ENCODE measurements at regions not wholly inside any gene's neighbourhood (a gene's known extent, or its start where the extent isn't known, plus 50 kb on each side); places are given as distances from the start of the nearest gene placed in this dataset.

DNA sequence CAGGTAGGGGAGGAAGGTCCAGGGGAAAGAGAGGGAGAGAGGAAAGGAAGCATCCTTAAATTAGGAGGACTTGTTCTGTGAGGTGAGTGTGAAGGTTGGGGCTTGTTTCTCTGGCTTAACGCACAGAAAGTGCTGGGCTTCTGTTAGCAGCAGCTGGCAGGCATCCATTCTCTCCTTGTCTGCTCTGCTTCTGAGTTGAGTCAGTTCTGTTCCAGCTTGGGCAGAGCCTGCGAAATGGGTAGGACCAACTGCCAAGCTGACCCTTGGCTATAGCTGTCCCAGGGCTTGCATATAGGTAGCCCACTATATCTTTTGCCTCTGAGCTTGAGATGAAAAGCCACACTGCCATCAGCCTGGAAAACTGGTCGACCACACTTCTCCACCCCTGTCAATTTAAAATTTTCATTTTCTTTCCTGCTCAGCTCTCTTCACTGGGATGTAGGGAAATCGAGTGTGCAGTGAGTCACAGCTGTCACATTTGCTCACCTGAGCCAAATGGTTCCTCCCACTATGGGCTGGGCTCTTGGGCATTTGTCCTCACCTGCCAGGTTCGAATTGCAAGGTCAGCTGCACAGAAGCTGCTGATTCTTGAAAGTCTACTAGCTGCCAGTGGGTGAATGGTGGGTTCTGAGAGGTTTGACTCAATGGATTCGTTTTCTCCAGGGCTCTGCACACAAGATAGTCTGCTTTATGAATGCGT is 256.4 kb upstream of the PWP1 start:
- Histone ChIP-seq H3K36me3 (ENCODE audit: control insufficient read depth, insufficient read depth, low read length) (no peaks in the 10 kb centered on the region), H3K27me3 (ENCODE audit: control insufficient read depth in 2 of 2, insufficient read depth in 2 of 2, low read length in 2 of 2) (peaks cover 6 to 35% of the 10 kb centered on the region in 2 experiments; a peak in 3 of 5 replicates), H3K4me3 (no peak overlapping the region), H4K20me1 (replicated peaks; ENCODE audit: control insufficient read depth, insufficient read depth, low read length) (no peaks in the 10 kb centered on the region), H3K9me1 (ENCODE audit: control insufficient read depth, insufficient read depth, low read length) (no peaks in the 10 kb centered on the region), H3K4me1 (replicated peaks in 1 of 2; ENCODE audit: control insufficient read depth in 2 of 2, insufficient read depth in 2 of 2, low read length in 2 of 2) (no peaks in the 10 kb centered on the region), H3K9ac (ENCODE audit: insufficient read depth in 1 of 2, low read depth in 2 of 2, low read length in 2 of 2) (no peak overlapping the region), H3K27ac (ENCODE audit: extremely low read depth, low read depth, low read length) (no peak overlapping the region), H2AFZ (ENCODE audit: low read depth, low read length) (no peak overlapping the region), H3K79me2 (ENCODE audit: control insufficient read depth, insufficient read depth, low read length) (no peaks in the 10 kb centered on the region), H3K9me3 (replicated peaks; ENCODE audit: control insufficient read depth, insufficient read depth, low read depth, low read length) (no peaks in the 10 kb centered on the region), H3K4me2 (ENCODE audit: insufficient read depth, low read length) (no peak overlapping the region)
- intact Hi-C loops (cut with micrococcal nuclease) = no loop called here
- TF ChIP-seq ZSCAN32 (CRISPR knock-in tag; IDR thresholded peaks at IDR 0.05) (no peak), SMARCC2 (IDR thresholded peaks at IDR 0.05; ENCODE audit: low read depth) (no peak), U2AF1 (optimal IDR thresholded peaks at IDR 0.05; ENCODE audit: low read depth, low read length) (no peak), PHF8 (IDR thresholded peaks at IDR 0.05; ENCODE audit: borderline replicate concordance, low read length) (no peak), SMARCA5 (IDR thresholded peaks at IDR 0.05) (no peak), ESRRA (IDR thresholded peaks at IDR 0.05; ENCODE audit: borderline replicate concordance, low read depth) (no peak), DPF2 (IDR thresholded peaks at IDR 0.05) (no peak), L3MBTL2 (IDR thresholded peaks at IDR 0.05) (no peak)
- TF ChIP-seq, protein P1, sequence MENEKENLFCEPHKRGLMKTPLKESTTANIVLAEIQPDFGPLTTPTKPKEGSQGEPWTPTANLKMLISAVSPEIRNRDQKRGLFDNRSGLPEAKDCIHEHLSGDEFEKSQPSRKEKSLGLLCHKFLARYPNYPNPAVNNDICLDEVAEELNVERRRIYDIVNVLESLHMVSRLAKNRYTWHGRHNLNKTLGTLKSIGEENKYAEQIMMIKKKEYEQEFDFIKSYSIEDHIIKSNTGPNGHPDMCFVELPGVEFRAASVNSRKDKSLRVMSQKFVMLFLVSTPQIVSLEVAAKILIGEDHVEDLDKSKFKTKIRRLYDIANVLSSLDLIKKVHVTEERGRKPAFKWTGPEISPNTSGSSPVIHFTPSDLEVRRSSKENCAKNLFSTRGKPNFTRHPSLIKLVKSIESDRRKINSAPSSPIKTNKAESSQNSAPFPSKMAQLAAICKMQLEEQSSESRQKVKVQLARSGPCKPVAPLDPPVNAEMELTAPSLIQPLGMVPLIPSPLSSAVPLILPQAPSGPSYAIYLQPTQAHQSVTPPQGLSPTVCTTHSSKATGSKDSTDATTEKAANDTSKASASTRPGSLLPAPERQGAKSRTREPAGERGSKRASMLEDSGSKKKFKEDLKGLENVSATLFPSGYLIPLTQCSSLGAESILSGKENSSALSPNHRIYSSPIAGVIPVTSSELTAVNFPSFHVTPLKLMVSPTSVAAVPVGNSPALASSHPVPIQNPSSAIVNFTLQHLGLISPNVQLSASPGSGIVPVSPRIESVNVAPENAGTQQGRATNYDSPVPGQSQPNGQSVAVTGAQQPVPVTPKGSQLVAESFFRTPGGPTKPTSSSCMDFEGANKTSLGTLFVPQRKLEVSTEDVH (IDR thresholded peaks at IDR 0.05; ENCODE audit: low read depth, partially characterized antibody) = no peak
- TF ChIP-seq, protein P2, sequence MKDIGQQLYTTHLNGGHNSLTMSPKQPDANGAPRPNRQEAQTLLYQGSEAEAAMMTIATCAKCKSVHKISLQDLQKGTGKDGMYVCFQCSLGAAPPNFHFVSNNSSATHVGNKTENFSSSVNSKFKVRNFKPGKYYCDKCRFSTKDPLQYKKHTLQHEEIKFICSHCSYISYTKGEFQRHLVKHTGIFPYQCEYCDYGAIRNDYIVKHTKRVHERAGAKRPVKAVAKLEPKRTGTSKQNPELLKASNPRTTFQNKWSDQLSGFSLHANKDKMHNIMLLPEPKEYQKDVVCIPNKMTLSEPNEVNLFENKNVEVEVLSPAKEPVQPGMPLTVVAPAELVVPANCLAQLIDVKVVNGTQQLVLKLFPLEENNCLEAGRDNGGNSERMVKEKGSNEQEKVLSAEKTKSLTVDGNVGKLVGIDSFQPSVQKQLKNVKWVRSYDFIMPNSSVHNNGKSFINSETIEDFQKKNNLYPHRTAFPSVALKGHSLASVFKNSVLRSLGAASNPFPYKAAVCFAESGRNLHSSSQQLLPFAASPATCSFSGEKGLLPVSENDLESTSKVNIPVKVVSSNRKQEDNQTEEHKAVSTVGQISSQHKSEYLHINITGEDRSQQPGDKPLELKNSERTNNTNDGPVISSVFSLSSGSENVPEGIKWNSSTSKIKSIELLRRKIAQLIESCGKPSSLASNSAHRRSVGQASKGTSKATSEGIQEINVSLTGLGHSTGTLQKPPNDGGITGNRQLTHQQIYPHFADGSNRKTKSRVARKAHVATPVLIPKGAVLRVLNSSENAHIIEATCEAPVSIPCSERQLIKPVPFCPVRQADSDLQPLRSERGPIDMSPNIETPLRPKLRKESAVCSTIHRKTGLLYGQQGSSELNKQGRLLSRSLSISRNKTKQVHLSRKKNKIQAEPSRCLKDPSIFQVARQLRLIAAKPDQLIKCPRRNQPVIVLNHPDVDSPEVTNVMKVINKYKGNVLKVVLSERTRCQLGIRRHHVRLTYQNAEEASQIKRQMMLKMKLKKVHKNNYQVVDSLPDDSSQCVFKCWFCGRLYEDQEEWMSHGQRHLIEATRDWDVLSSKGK (CRISPR knock-in tag; IDR thresholded peaks at IDR 0.05) = no peak
- TF ChIP-seq, protein P3, sequence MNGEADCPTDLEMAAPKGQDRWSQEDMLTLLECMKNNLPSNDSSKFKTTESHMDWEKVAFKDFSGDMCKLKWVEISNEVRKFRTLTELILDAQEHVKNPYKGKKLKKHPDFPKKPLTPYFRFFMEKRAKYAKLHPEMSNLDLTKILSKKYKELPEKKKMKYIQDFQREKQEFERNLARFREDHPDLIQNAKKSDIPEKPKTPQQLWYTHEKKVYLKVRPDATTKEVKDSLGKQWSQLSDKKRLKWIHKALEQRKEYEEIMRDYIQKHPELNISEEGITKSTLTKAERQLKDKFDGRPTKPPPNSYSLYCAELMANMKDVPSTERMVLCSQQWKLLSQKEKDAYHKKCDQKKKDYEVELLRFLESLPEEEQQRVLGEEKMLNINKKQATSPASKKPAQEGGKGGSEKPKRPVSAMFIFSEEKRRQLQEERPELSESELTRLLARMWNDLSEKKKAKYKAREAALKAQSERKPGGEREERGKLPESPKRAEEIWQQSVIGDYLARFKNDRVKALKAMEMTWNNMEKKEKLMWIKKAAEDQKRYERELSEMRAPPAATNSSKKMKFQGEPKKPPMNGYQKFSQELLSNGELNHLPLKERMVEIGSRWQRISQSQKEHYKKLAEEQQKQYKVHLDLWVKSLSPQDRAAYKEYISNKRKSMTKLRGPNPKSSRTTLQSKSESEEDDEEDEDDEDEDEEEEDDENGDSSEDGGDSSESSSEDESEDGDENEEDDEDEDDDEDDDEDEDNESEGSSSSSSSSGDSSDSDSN (IDR thresholded peaks at IDR 0.05; ENCODE audit: borderline replicate concordance in 1 of 2, low read depth in 2 of 2, low read length in 2 of 2) = no peak
- ChIA-PET CTCF (ENCODE audit: low intra/inter-chr PET ratio) (no interaction called here), POLR2A (interaction anchor here (0.6 to 1.0 kb wide), 2 partner anchors 10 to 15 kb away, joined by 3 to 4 read pairs; no protein-coding TSS in a partner anchor)
- in situ Hi-C loops (cut with MboI) = no loop called here
- ATAC-seq (no peak), FAIRE-seq (no peak), DNase-seq (ENCODE audit: extremely low read depth in 1 of 4, low spot score in 3 of 4) (no peak)
- 0% methylated on average over 7 of the region's 7 CpGs for WGBS (ENCODE audit: insufficient coverage, low coverage, missing lambda C conversion rate)
- BruUV-seq (replicated peaks) = no TSS peak
